ENCODE measurements at regions not wholly inside any gene's neighbourhood (a gene's known extent, or its start where the extent isn't known, plus 50 kb on each side); places are given as distances from the start of the nearest gene placed in this dataset.

DNA sequence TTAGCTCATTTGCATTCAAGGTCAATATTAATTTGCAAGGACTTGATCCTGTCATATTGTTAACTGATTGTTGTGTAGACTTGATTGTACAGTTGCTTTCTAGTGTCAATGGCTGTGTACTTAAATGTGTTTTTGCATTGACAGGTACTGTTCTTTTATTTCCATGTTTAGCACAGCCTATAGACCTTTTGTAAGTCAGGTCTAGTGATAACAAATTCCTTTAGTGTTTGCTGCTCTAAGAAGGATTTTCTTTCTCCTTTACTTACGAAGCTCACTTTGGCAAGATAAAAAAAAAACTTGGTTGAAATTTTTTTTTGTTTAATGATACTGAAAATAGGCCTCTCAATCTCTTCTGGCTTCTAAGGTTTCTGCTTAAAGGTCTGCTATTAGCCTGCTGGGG, 942.3 kb downstream of the QKI start:
- TF ChIP-seq POLR2AphosphoS5 (IDR thresholded peaks at IDR 0.05) (no peak), POLR2A (IDR thresholded peaks at IDR 0.05) (no peak), EP300 (IDR thresholded peaks at IDR 0.05) (no peak)
- TF ChIP-seq, protein P1, sequence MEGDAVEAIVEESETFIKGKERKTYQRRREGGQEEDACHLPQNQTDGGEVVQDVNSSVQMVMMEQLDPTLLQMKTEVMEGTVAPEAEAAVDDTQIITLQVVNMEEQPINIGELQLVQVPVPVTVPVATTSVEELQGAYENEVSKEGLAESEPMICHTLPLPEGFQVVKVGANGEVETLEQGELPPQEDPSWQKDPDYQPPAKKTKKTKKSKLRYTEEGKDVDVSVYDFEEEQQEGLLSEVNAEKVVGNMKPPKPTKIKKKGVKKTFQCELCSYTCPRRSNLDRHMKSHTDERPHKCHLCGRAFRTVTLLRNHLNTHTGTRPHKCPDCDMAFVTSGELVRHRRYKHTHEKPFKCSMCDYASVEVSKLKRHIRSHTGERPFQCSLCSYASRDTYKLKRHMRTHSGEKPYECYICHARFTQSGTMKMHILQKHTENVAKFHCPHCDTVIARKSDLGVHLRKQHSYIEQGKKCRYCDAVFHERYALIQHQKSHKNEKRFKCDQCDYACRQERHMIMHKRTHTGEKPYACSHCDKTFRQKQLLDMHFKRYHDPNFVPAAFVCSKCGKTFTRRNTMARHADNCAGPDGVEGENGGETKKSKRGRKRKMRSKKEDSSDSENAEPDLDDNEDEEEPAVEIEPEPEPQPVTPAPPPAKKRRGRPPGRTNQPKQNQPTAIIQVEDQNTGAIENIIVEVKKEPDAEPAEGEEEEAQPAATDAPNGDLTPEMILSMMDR (IDR thresholded peaks at IDR 0.05) = no peak
- 54 to 80% methylated on average over 1 of the region's 1 CpG for WGBS, 2 donors (ENCODE audit: low coverage in 1 of 2)
- Histone ChIP-seq H3K36me3 (no peaks in the 10 kb centered on the region), H3K27ac (no peak overlapping the region), H3K9me3 (peaks cover 0 to 13% (median 0%) of the 10 kb centered on the region in 3 donors), H3K27me3 (no peaks in the 10 kb centered on the region), H3K4me3 (no peak overlapping the region), H3K4me1 (no peaks in the 10 kb centered on the region)
- no peak for ATAC-seq

DNA sequence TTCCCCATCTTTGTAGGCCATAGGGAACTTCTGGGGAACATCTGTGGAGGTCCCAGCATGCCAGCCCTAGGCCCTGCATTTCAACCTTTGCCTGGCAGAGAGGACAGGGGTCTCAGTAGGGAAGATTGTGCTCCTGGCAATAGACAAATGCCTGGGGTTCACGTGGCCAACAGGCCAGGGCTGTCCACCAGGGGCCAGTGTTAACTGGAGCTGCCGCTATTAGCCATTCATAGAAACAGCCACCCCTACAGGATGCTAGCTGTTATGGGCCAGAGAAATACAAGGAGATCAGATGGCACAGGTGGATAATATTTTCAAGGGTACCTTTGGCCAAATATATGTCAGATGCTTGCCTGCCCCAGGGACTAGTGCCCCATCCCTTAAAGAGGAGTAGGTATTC, 932.9 kb downstream of the QKI start:
- no peak overlapping the region for H3K27ac ChIP-seq
- H3K4me1 ChIP-seq = no peaks in the 10 kb centered on the region
- H3K27me3 ChIP-seq = no peaks in the 10 kb centered on the region
- TF ChIP-seq, protein P1 (IDR thresholded peaks at IDR 0.05) = no peak
- TF ChIP-seq EP300 (IDR thresholded peaks at IDR 0.05) (no peak), POLR2A (IDR thresholded peaks at IDR 0.05) (no peak), POLR2AphosphoS5 (IDR thresholded peaks at IDR 0.05) (no peak)
- no peaks in the 10 kb centered on the region for H3K9me3 ChIP-seq
- H3K36me3 ChIP-seq = no peaks in the 10 kb centered on the region
- 100% methylated on average over 1 of the region's 2 CpGs for WGBS, 2 donors (ENCODE audit: low coverage in 1 of 2)
- H3K4me3 ChIP-seq = no peak overlapping the region
- no peak for ATAC-seq

DNA sequence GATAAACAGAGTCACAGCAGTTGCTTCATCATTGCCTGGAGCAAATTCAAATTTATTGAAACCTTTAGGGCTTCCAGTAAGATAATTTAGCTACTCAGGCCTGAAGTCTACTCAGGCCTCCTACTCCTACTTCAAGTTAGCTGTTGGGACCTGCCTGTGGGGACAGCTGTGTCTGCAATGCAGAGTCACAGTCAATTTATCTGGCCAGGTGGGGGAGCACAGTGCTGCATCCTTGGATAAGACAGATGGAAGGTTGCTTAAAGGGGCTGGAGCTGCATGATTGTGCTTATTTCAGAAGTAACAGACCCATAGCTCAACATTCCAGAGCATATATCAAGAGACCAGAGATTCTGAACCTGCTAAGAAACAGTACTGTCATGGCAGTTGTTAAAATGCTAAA, 932.1 kb downstream of the QKI start:
- no peak for ATAC-seq

DNA sequence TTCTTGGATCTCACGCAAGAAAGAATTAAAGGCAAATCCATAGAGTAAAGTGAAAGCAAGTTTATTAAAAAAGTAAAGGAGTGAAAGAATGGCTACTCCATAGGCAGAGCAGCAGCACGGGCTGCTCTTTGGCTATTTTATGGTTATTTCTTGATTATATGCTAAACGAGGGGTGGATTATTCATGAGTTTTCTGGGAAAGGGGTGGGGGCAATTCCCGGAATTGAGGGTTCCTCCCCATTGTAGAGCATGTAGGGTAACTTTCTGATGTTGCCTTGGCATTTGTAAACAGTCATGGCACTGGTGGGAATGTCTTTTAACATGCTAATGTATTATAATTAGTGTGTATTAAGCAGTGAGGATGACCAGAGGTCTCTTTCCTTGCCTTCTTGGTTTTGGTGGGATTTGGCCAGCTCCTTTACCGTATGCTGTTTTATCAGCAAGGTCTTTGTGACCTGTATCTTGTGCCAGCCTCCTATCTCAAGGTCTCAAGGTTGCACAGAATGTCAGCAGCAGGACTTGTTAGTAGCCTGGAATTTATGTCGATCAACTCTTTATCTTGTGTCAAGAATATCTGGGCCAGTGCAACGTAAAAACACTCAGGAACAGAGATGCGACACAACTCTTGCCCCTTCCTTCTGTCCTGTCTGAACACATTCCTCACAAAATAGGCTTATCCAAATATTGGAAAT, 931.4 kb downstream of the QKI start:
- TF ChIP-seq POLR2AphosphoS5 (IDR thresholded peaks at IDR 0.05) (no peak), POLR2A (IDR thresholded peaks at IDR 0.05) (no peak), EP300 (IDR thresholded peaks at IDR 0.05) (no peak)
- TF ChIP-seq, protein P1 (IDR thresholded peaks at IDR 0.05) = no peak
- no peaks in the 10 kb centered on the region for H3K4me1 ChIP-seq
- H3K4me3 ChIP-seq = no peak overlapping the region
- no peak for ATAC-seq
- H3K36me3 ChIP-seq = no peaks in the 10 kb centered on the region
- no peaks in the 10 kb centered on the region for H3K9me3 ChIP-seq
- no peak overlapping the region for H3K27ac ChIP-seq
- no peaks in the 10 kb centered on the region for H3K27me3 ChIP-seq
- 68 to 80% methylated on average over 8 of the region's 8 CpGs for WGBS, 2 donors (ENCODE audit: low coverage in 1 of 2)

More for the DNA sequence above, 932.1 kb downstream of the QKI start:
- Histone ChIP-seq H3K9me3 (no peaks in the 10 kb centered on the region), H3K4me1 (no peaks in the 10 kb centered on the region), H3K27ac (no peak overlapping the region), H3K27me3 (no peaks in the 10 kb centered on the region), H3K36me3 (no peaks in the 10 kb centered on the region), H3K4me3 (no peak overlapping the region)
- TF ChIP-seq POLR2A (IDR thresholded peaks at IDR 0.05) (no peak), EP300 (IDR thresholded peaks at IDR 0.05) (no peak), POLR2AphosphoS5 (IDR thresholded peaks at IDR 0.05) (no peak)
- TF ChIP-seq, protein P1 (IDR thresholded peaks at IDR 0.05) = no peak

DNA sequence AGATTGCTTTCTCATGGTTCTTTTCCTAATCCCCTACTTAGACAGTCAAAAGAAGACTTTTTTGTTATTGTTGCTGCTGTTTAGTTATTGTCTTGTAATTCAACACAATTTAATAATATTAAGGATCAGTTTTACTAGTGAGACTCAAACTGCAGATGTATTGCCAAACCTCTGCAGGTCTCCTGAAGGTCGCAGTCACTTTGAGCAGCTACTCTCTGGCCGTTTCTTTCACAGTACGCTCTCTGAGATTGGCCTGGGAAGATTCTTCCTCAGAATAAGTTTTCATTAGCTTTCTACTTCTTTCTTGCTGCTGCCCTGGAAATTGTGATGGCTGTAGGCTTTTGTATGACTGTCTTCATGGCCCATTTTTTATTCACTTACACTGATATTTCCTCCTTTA, 930.8 kb downstream of the QKI start:
- ATAC-seq = no peak
- Histone ChIP-seq H3K36me3 (no peaks in the 10 kb centered on the region), H3K9me3 (no peaks in the 10 kb centered on the region), H3K4me1 (no peaks in the 10 kb centered on the region), H3K4me3 (no peak overlapping the region), H3K27me3 (no peaks in the 10 kb centered on the region), H3K27ac (no peak overlapping the region)
- WGBS, 2 donors (ENCODE audit: low coverage in 1 of 2) = 53% methylated on average over 3 of the region's 3 CpGs; no CpG with 5 or more reads in 1 of the 2 donors
- no peak for TF ChIP-seq POLR2AphosphoS5 (IDR thresholded peaks at IDR 0.05)
- TF ChIP-seq, protein P1 (IDR thresholded peaks at IDR 0.05) = no peak
- TF ChIP-seq POLR2A (IDR thresholded peaks at IDR 0.05) = no peak
- TF ChIP-seq EP300 (IDR thresholded peaks at IDR 0.05) = no peak
